ENCODE measurements at regions not wholly inside any gene's neighbourhood (a gene's known extent, or its start where the extent isn't known, plus 50 kb on each side); places are given as distances from the start of the nearest gene placed in this dataset.

GRCh38 chr2:176822060-176822459, 390.5 kb upstream of the HNRNPA3 start:
- H3K27ac Mint-ChIP-seq (ENCODE audit: unreplicated experiment), result no peak overlapping the region
- H3K4me1 Mint-ChIP-seq, result no peaks in the 10 kb centered on the region
- H3K27me3 Mint-ChIP-seq (ENCODE audit: low read depth), result peaks cover 28% of the 10 kb centered on the region
- no peaks in the 10 kb centered on the region for H3K36me3 Mint-ChIP-seq (ENCODE audit: low read depth)
- no peak for DNase-seq (ENCODE audit: low read depth, low spot score)
- no peaks in the 10 kb centered on the region for H3K9me3 Mint-ChIP-seq
- TF ChIP-seq CTCF (conservative IDR thresholded peaks at IDR 0.05), result no peak
- H3K4me3 Mint-ChIP-seq, result no peak overlapping the region

- Mint-ChIP-seq H3K27me3 (ENCODE audit: low read depth) (peaks cover 45% of the 10 kb centered on the region), H3K4me3 (no peak overlapping the region), H3K27ac (ENCODE audit: unreplicated experiment) (no peak overlapping the region), H3K4me1 (peaks cover 14% of the 10 kb centered on the region), H3K36me3 (ENCODE audit: low read depth) (no peaks in the 10 kb centered on the region), H3K9me3 (no peaks in the 10 kb centered on the region)
- TF ChIP-seq CTCF (conservative IDR thresholded peaks at IDR 0.05), result no peak
- DNase-seq (ENCODE audit: low read depth, low spot score), result no peak
Measured at GRCh38 chr2:176826356-176826755, 386.2 kb upstream of the HNRNPA3 start.

GRCh38 chr2:176826984-176827668, 385.5 kb upstream of the HNRNPA3 start:
- DNase-seq (ENCODE audit: low read depth, low spot score), result no peak
- H3K9me3 Mint-ChIP-seq, result no peaks in the 10 kb centered on the region
- peaks cover 16% of the 10 kb centered on the region for H3K4me1 Mint-ChIP-seq
- H3K27me3 Mint-ChIP-seq (ENCODE audit: low read depth), result peaks cover 46% of the 10 kb centered on the region
- no peak overlapping the region for H3K4me3 Mint-ChIP-seq
- H3K27ac Mint-ChIP-seq (ENCODE audit: unreplicated experiment), result no peak overlapping the region
- no peak for TF ChIP-seq CTCF (conservative IDR thresholded peaks at IDR 0.05)
- H3K36me3 Mint-ChIP-seq (ENCODE audit: low read depth), result no peaks in the 10 kb centered on the region

- Mint-ChIP-seq H3K4me1 (peaks cover 16% of the 10 kb centered on the region), H3K27ac (ENCODE audit: unreplicated experiment) (no peak overlapping the region), H3K36me3 (ENCODE audit: low read depth) (no peaks in the 10 kb centered on the region), H3K27me3 (ENCODE audit: low read depth) (peaks cover 42% of the 10 kb centered on the region), H3K9me3 (no peaks in the 10 kb centered on the region), H3K4me3 (no peak overlapping the region)
- peak; percentile 3 for DNase-seq (ENCODE audit: low read depth, low spot score)
- peak; percentile 15 for TF ChIP-seq CTCF (conservative IDR thresholded peaks at IDR 0.05)
Measured at GRCh38 chr2:176830362-176830761, 382.2 kb upstream of the HNRNPA3 start.

- H3K4me3 Mint-ChIP-seq, result no peak overlapping the region
- no peak for TF ChIP-seq CTCF (conservative IDR thresholded peaks at IDR 0.05)
- no peaks in the 10 kb centered on the region for H3K36me3 Mint-ChIP-seq (ENCODE audit: low read depth)
- no peak overlapping the region for H3K27ac Mint-ChIP-seq (ENCODE audit: unreplicated experiment)
- H3K4me1 Mint-ChIP-seq, result peaks cover 16% of the 10 kb centered on the region
- H3K9me3 Mint-ChIP-seq, result no peaks in the 10 kb centered on the region
- DNase-seq (ENCODE audit: low read depth, low spot score), result no peak
- peaks cover 44% of the 10 kb centered on the region for H3K27me3 Mint-ChIP-seq (ENCODE audit: low read depth)
Measured at GRCh38 chr2:176832086-176832485, 380.5 kb upstream of the HNRNPA3 start.

Measured in neural crest cell (in vitro differentiated cells).